Testis (tissue), 2 donors: ENCODE measurements at regions not wholly inside any gene's neighbourhood (a gene's known extent, or its start where the extent isn't known, plus 50 kb on each side); places are given as distances from the start of the nearest gene placed in this dataset.

Source experiments
- DNase-seq: peaks from one replicate; pipeline ENCODE4 v3.0.0-alpha.2; 2019
- H3K27ac ChIP-seq, 2 donors: fragments of 200-600 bp; sonication (generic); one replicate each; pipeline ENCODE4 v1.5.1; 2019
- H3K27me3 ChIP-seq: fragments of 200-600 bp; sonication (generic); one replicate; pipeline ENCODE4 v1.5.1; 2019
- H3K36me3 ChIP-seq: fragments of 200-600 bp; sonication (generic); one replicate; pipeline ENCODE4 v1.5.1; 2017; ENCODE audit warnings: low read depth; ENCODE audit errors: missing control alignments
- H3K4me1 ChIP-seq: fragments of 200-600 bp; sonication (generic); one replicate; pipeline ENCODE4 v1.5.1; 2019
- H3K4me3 ChIP-seq, 2 donors: fragments of 200-600 bp; sonication (generic); one replicate each; pipeline ENCODE4 v1.5.1; 2017 to 2019
- H3K9me3 ChIP-seq: fragments of 200-600 bp; sonication (generic); one replicate; pipeline ENCODE4 v1.5.1; 2017
- POLR2A ChIP-seq: fragments of 450-650 bp; IDR thresholded peaks from one replicate; pipeline ENCODE4 v1.6.1; 2017; ENCODE audit warnings: antibody characterized with exemption, mild to moderate bottlenecking, moderate library complexity
- WGBS, 2 donors: methylation state at CpG; one replicate each; pipeline ENCODE4 v1.1.5; 2018; 5-methylcytosine and 5-hydroxymethylcytosine counted together
- intact Hi-C: fragments of 100-400 bp; cut with DNase I; formaldehyde crosslinking; loops from one replicate; pipeline ENCODE4 v1.15.1; 2023; ENCODE audit warnings: low total_unique reads
- TF ChIP-seq, protein P1 (sequence below), 3 experiments: fragments of 450-650 bp in 2 of 3; fragments of 200-600 bp in 1 of 3; sonication (generic) in 1 of 3; IDR thresholded peaks; one replicate each; pipeline ENCODE4 v1.5.1; 2016 to 2019; ENCODE audit warnings: antibody characterized with exemption in 3 of 3, mild to moderate bottlenecking in 2 of 3, moderate library complexity in 1 of 3

DNA sequence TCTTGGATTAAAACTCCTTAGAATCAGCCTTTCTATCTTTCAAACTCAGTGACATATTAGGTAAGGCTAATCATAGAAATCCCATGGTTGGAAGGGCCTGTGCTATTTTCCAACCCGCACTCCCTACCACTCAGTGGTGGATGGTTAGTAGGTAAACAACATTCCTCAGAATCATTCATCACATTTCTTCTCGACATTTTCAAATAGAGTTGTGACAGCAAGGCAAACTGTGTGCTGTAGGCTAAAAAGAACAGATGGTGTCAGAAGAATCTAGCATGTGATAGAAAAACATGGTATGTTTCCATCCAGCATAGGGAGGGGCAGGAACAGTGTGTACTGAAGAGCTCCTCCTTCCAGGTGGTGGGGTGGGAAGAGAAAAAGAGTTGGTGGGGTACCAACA, 227.3 kb upstream of the NMUR2 start:
- DNase-seq: no peak
- H3K27me3 ChIP-seq: no peaks in the 10 kb centered on the region
- 57 to 77% methylated on average over 2 of the region's 2 CpGs for WGBS, 2 donors
- no peak overlapping the region for H3K27ac ChIP-seq
- no peaks in the 10 kb centered on the region for H3K4me1 ChIP-seq
- TF ChIP-seq POLR2A: no peak
- TF ChIP-seq, protein P1, sequence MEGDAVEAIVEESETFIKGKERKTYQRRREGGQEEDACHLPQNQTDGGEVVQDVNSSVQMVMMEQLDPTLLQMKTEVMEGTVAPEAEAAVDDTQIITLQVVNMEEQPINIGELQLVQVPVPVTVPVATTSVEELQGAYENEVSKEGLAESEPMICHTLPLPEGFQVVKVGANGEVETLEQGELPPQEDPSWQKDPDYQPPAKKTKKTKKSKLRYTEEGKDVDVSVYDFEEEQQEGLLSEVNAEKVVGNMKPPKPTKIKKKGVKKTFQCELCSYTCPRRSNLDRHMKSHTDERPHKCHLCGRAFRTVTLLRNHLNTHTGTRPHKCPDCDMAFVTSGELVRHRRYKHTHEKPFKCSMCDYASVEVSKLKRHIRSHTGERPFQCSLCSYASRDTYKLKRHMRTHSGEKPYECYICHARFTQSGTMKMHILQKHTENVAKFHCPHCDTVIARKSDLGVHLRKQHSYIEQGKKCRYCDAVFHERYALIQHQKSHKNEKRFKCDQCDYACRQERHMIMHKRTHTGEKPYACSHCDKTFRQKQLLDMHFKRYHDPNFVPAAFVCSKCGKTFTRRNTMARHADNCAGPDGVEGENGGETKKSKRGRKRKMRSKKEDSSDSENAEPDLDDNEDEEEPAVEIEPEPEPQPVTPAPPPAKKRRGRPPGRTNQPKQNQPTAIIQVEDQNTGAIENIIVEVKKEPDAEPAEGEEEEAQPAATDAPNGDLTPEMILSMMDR (IDR thresholded peaks at IDR 0.05): no peak
- H3K9me3 ChIP-seq: no peaks in the 10 kb centered on the region
- no peaks in the 10 kb centered on the region for H3K36me3 ChIP-seq
- no peak overlapping the region for H3K4me3 ChIP-seq
- intact Hi-C loops: no loop called here

GRCh38 chr5:152634586-152634985, 229.5 kb upstream of the NMUR2 start:
- Histone ChIP-seq H3K4me3 (no peak overlapping the region), H3K9me3 (no peaks in the 10 kb centered on the region), H3K27me3 (no peaks in the 10 kb centered on the region), H3K27ac (no peak overlapping the region), H3K36me3 (no peaks in the 10 kb centered on the region), H3K4me1 (no peaks in the 10 kb centered on the region)
- no peak for TF ChIP-seq POLR2A
- TF ChIP-seq, protein P1 (IDR thresholded peaks at IDR 0.05): no peak
- intact Hi-C loops: no loop called here
- DNase-seq: peak; percentile 14

DNA sequence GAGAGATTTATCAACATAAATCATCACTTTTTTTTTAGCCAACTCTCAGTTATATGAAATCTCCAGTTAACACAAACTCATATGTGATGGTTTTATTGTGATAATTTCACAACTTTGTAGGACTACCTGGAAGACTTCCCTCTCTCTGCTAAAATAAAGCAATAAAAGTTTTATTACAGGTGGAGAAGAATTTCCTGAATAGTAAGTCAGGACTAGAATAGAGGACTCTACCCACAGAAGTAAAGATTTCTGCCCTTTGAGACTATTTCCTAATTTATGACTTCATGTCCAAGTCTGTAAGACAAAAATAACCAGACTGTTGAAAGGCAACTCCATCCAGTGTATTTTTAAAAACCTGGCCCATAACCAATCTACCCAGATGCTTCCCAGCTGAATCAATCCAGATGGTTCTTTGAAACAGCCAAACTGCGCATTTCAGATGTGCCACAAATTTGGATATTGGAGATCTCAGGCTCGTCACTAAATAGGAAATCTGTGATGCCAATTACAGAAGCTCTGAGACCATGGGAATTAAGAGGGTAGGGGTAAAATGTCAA, 234.0 kb upstream of the NMUR2 start:
- no peaks in the 10 kb centered on the region for H3K4me1 ChIP-seq

DNA sequence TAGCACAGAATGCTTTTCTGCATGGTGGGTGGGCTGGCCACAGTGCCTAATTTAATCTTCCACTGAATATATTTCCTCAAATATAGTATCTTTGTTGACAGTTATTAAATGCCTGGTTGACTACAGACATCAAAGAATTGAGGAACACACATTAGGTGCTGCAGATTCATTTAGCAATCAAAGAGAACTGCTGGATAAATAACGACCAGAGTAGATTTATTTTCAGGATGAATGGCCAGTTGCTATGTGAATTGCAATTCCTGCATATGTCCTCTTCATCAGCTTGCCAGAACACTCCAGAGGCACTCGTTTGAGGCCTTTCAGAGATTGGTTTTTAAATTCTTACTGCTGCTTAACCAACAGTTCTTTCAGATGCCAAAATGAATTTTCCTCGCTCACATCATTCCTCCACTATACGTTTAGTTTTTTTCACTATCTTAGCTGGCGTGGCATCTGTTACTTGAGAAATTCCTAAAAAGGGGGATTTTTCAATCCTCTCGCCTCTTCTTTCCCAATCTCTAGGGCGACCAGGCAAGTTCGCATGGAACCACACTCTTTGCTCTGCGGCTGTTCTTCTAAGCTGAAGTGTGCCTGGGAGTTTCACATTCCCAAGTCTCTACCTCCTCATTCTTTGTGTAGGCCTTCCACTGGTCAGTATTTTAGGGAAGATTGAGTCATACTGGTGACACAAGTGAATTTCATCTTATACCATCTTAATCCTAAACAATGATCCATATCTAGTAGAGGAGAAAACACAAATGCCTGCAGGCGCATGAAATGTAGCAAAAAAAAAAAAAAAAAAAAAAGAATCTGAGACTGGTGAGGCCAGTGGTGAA, 237.1 kb upstream of the NMUR2 start:
- no peaks in the 10 kb centered on the region for H3K27me3 ChIP-seq
- intact Hi-C loops: no loop called here
- no peak overlapping the region for H3K4me3 ChIP-seq
- no peaks in the 10 kb centered on the region for H3K9me3 ChIP-seq
- no peak for DNase-seq
- no peak for TF ChIP-seq POLR2A
- TF ChIP-seq, protein P1 (IDR thresholded peaks at IDR 0.05): no peak
- H3K27ac ChIP-seq: no peak overlapping the region
- no peaks in the 10 kb centered on the region for H3K36me3 ChIP-seq
- 79 to 83% methylated on average over 10 of the region's 10 CpGs for WGBS, 2 donors
- H3K4me1 ChIP-seq: no peaks in the 10 kb centered on the region

More for the DNA sequence above, 234.0 kb upstream of the NMUR2 start:
- Histone ChIP-seq H3K27ac (no peak overlapping the region), H3K4me3 (no peak overlapping the region), H3K36me3 (no peaks in the 10 kb centered on the region), H3K9me3 (no peaks in the 10 kb centered on the region), H3K27me3 (no peaks in the 10 kb centered on the region)
- WGBS, 2 donors: 83 to 86% methylated on average over 2 of the region's 2 CpGs
- TF ChIP-seq, protein P1 (IDR thresholded peaks at IDR 0.05): no peak
- no peak for TF ChIP-seq POLR2A
- intact Hi-C loops: no loop called here
- DNase-seq: no peak

GRCh38 chr5:152642880-152643279, 237.8 kb upstream of the NMUR2 start:
- intact Hi-C loops: no loop called here
- DNase-seq: no peak
- no peaks in the 10 kb centered on the region for H3K36me3 ChIP-seq
- no peaks in the 10 kb centered on the region for H3K4me1 ChIP-seq
- no peaks in the 10 kb centered on the region for H3K27me3 ChIP-seq
- no peak overlapping the region for H3K4me3 ChIP-seq
- H3K27ac ChIP-seq: no peak overlapping the region
- TF ChIP-seq, protein P1 (IDR thresholded peaks at IDR 0.05): no peak
- no peaks in the 10 kb centered on the region for H3K9me3 ChIP-seq
- 71 to 85% methylated on average over 1 of the region's 1 CpG for WGBS, 2 donors
